GM12878 (cell line): ENCODE measurements at regions not wholly inside any gene's neighbourhood (a gene's known extent, or its start where the extent isn't known, plus 50 kb on each side); places are given as distances from the start of the nearest gene placed in this dataset.

Experiments used
- ATAC-seq: fragments of 200-7000 bp; cut with Tn5 transposase; 3 replicates; pipeline ENCODE4 v1.9.1; 2020; ENCODE audit warnings: mild to moderate bottlenecking, moderate library complexity
- BruUV-seq: library from RNA; stranded (reverse); fragments of 400-500 nt; replicated peaks from 2 replicates; lab custom pipeline; 2021; lab: Mats Ljungman, UMichigan
- CTCF ChIA-PET: fragments of 300-600 bp; sonication (Branson Sonifier 250); formaldehyde crosslinking; extraction: SDS; loops from one replicate; lab custom pipeline; 2021; ENCODE audit warnings: inconsistent platforms; lab: Yijun Ruan, JAX
- POLR2A ChIA-PET: fragments of 350-600 bp; formaldehyde crosslinking; extraction: SDS; loops from one replicate; lab custom pipeline; 2021; ENCODE audit warnings: inconsistent platforms; lab: Charles Lee
- RAD21 ChIA-PET: fragments of 300-600 bp; sonication (Branson Sonifier 250); formaldehyde crosslinking; loops from one replicate; lab custom pipeline; 2023; ENCODE audit warnings: antibody characterized with exemption; ENCODE audit not compliant: unreplicated experiment; lab: Charles Lee
- SMC1A ChIA-PET: fragments of 300-600 bp; sonication (Branson Sonifier 250); formaldehyde crosslinking; loops from one replicate; lab custom pipeline; 2023; ENCODE audit not compliant: unreplicated experiment, uncharacterized antibody; lab: Charles Lee
- DNase-seq: peaks from one replicate; pipeline ENCODE4 v3.0.0-alpha.2; 2011; ENCODE audit warnings: low read depth, low spot score
- FAIRE-seq: peaks from 3 replicates; lab custom pipeline; 2011; peaks lifted over from hg19 to GRCh38; lab: Jason Lieb, UNC
- H2AFZ ChIP-seq: 2 replicates; pipeline ENCODE4 v1.6.0; 2011; ENCODE audit warnings: low read depth, low read length, control low read depth; ENCODE audit not compliant: control insufficient read depth
- H3K27ac ChIP-seq: 2 replicates; pipeline ENCODE4 v1.5.1; 2011; ENCODE audit warnings: control low read depth; ENCODE audit not compliant: control insufficient read depth, insufficient read depth
- H3K27me3 ChIP-seq, 2 experiments: replicated peaks in 1 of 2; 2 replicates each; pipeline versions ENCODE4 v1.6.0 to v1.6.1; 2011; ENCODE audit warnings: low read length in 1 of 2; ENCODE audit not compliant: control insufficient read depth in 2 of 2, insufficient read depth in 2 of 2
- H3K36me3 ChIP-seq, 2 experiments: 2 replicates each; pipeline ENCODE4 v1.5.1; 2011; ENCODE audit warnings: low read length in 1 of 2; ENCODE audit not compliant: control insufficient read depth in 2 of 2, insufficient read depth in 2 of 2
- H3K4me1 ChIP-seq: 2 replicates; pipeline ENCODE4 v1.6.1; 2011; ENCODE audit warnings: mild to moderate bottlenecking, low read length, moderate library complexity, mixed read lengths; ENCODE audit not compliant: control insufficient read depth, insufficient read depth
- H3K4me2 ChIP-seq: 2 replicates; pipeline ENCODE4 v1.6.0; 2011; ENCODE audit warnings: control low read depth; ENCODE audit not compliant: control insufficient read depth, insufficient read depth
- H3K4me3 ChIP-seq: fragments of 200-600 bp; sonication (generic); 2 replicates; pipeline ENCODE4 v1.5.1; 2016
- H3K79me2 ChIP-seq: 2 replicates; pipeline ENCODE4 v1.6.0; 2011; ENCODE audit warnings: low read length; ENCODE audit not compliant: control insufficient read depth, insufficient read depth
- H3K9ac ChIP-seq: 2 replicates; pipeline ENCODE4 v1.8.0; 2011; ENCODE audit warnings: low read length, control low read depth, mixed read lengths; ENCODE audit not compliant: control insufficient read depth, insufficient read depth
- H3K9me3 ChIP-seq: replicated peaks from 3 replicates; pipeline ENCODE4 v1.5.1; 2011; ENCODE audit warnings: mild to moderate bottlenecking, low read length; ENCODE audit not compliant: control insufficient read depth, insufficient read depth
- H4K20me1 ChIP-seq: 2 replicates; pipeline ENCODE4 v1.6.0; 2011; ENCODE audit not compliant: control insufficient read depth, insufficient read depth
- E2F8 ChIP-seq: fragments of 450-650 bp; IDR thresholded peaks from 2 replicates; pipeline ENCODE4 v1.6.1; 2018; ENCODE audit warnings: mild to moderate bottlenecking, low read depth, moderate library complexity; ENCODE audit not compliant: partially characterized antibody
- ETV6 ChIP-seq, 2 experiments: fragments of 450-650 bp in 1 of 2; IDR thresholded peaks in 1 of 2; conservative IDR thresholded peaks in 1 of 2; 2 replicates each; pipeline ENCODE4 v1.6.1; 2014; ENCODE audit warnings: antibody characterized with exemption in 1 of 2, borderline replicate concordance in 1 of 2, low read depth in 1 of 2, mild to moderate bottlenecking in 1 of 2, moderate library complexity in 1 of 2
- POLR2AphosphoS5 ChIP-seq: IDR thresholded peaks from 2 replicates; pipeline ENCODE4 v1.6.1; 2011; ENCODE audit warnings: mild to moderate bottlenecking, low read length, inconsistent platforms
- RBBP5 ChIP-seq: fragments of 200-600 bp; sonication (generic); conservative IDR thresholded peaks from 2 replicates; pipeline ENCODE4 v1.6.1; 2016
- TCF3 ChIP-seq: IDR thresholded peaks from 2 replicates; pipeline ENCODE4 v1.6.1; 2012; ENCODE audit warnings: low read depth, mild to moderate bottlenecking, low read length, borderline replicate concordance; ENCODE audit not compliant: insufficient read depth
- whole genome bisulfite sequencing: methylation state at CpG from one replicate; pipeline ENCODE4 v1.1.6; 2016; ENCODE audit warnings: low lambda C conversion rate; ENCODE audit not compliant: insufficient replicate concordance, insufficient coverage; ENCODE audit errors: missing lambda C conversion rate; 5-methylcytosine and 5-hydroxymethylcytosine counted together
- in situ Hi-C: fragments of 300-500 bp; cut with MboI; formaldehyde crosslinking; loops from 9 replicates; pipeline ENCODE4 v1.14.3; 2018; ENCODE audit warnings: mixed read lengths
- intact Hi-C: fragments of 100-400 bp; cut with micrococcal nuclease; formaldehyde crosslinking; loops from one replicate; pipeline ENCODE4 v1.14.2; 2022; ENCODE audit not compliant: unreplicated experiment

GRCh38 chr3:82506204-82506603 is 744.8 kb upstream of the GBE1 start:
- intact Hi-C loops, result no loop called here
- H4K20me1 ChIP-seq, result no peaks in the 10 kb centered on the region
- no peaks in the 10 kb centered on the region for H3K9me3 ChIP-seq
- TF ChIP-seq RBBP5 (no peak), TCF3 (no peak), POLR2AphosphoS5 (no peak), E2F8 (no peak), ETV6 (conservative IDR thresholded peaks at IDR 0.05 in 1 of 2, IDR thresholded peaks at IDR 0.05 in 1 of 2; ENCODE audit: borderline replicate concordance in 1 of 2, low read depth in 1 of 2) (no peak)
- TF ChIP-seq, all 136 proteins: peak for 0
- 27% methylated on average over 6 of the region's 6 CpGs for WGBS
- ChIA-PET POLR2A (no interaction called here), RAD21 (no interaction called here), SMC1A (interaction anchor here (0.9 kb wide), 1 partner anchor 974 kb away, joined by 3 read pairs; no protein-coding TSS in a partner anchor), CTCF (interaction anchor here (0.7 kb wide), 2 partner anchors 12 to 92 kb away, joined by 3 read pairs; no protein-coding TSS in a partner anchor)
- in situ Hi-C loops, result no loop called here
- no peak overlapping the region for H3K4me2 ChIP-seq
- no peak overlapping the region for H2AFZ ChIP-seq
- no peaks in the 10 kb centered on the region for H3K27me3 ChIP-seq
- DNase-seq, result no peak
- no peak overlapping the region for H3K27ac ChIP-seq
- H3K79me2 ChIP-seq, result no peaks in the 10 kb centered on the region
- no peaks in the 10 kb centered on the region for H3K36me3 ChIP-seq
- BruUV-seq, result no TSS peak
- no peak for FAIRE-seq
- ATAC-seq, result no peak
- no peaks in the 10 kb centered on the region for H3K4me1 ChIP-seq
- no peak overlapping the region for H3K9ac ChIP-seq
- no peak overlapping the region for H3K4me3 ChIP-seq
